ENCODE measurements at regions not wholly inside any gene's neighbourhood (a gene's known extent, or its start where the extent isn't known, plus 50 kb on each side); places are given as distances from the start of the nearest gene placed in this dataset.
A peak's percentile ranks its signal among the peaks of the same experiment; 100 is the strongest.

GRCh38 chr9:126144196-126144595 lies 182.4 kb upstream of the MVB12B start:
- no peak for DNase-seq (ENCODE audit: low read depth)
- no peak for TF ChIP-seq CTCF (conservative IDR thresholded peaks at IDR 0.05; ENCODE audit: control insufficient read depth, insufficient read depth, low read depth, low read length)
- H3K4me3 ChIP-seq (ENCODE audit: control insufficient read depth, low read depth, low read length), result no peak overlapping the region

- no peak overlapping the region for H3K4me3 ChIP-seq (ENCODE audit: control insufficient read depth, low read depth, low read length)
- no peak for TF ChIP-seq CTCF (conservative IDR thresholded peaks at IDR 0.05; ENCODE audit: control insufficient read depth, insufficient read depth, low read depth, low read length)
- DNase-seq (ENCODE audit: low read depth), result no peak
These were observed 181.8 kb upstream of the MVB12B start for GRCh38 chr9:126144603-126145456.

- no peak for DNase-seq (ENCODE audit: low read depth)
- H3K4me3 ChIP-seq (ENCODE audit: control insufficient read depth, low read depth, low read length), result no peak overlapping the region
- TF ChIP-seq CTCF (conservative IDR thresholded peaks at IDR 0.05; ENCODE audit: control insufficient read depth, insufficient read depth, low read depth, low read length), result no peak
These were observed 180.8 kb upstream of the MVB12B start for GRCh38 chr9:126145887-126146253.

- no peak overlapping the region for H3K4me3 ChIP-seq (ENCODE audit: control insufficient read depth, low read depth, low read length)
- no peak for DNase-seq (ENCODE audit: low read depth)
- TF ChIP-seq CTCF (conservative IDR thresholded peaks at IDR 0.05; ENCODE audit: control insufficient read depth, insufficient read depth, low read depth, low read length), result peak; percentile 28
These were observed 180.1 kb upstream of the MVB12B start for GRCh38 chr9:126146254-126147145.

GRCh38 chr9:126147186-126147935 lies 179.3 kb upstream of the MVB12B start:
- no peak overlapping the region for H3K4me3 ChIP-seq (ENCODE audit: control insufficient read depth, low read depth, low read length)
- no peak for TF ChIP-seq CTCF (conservative IDR thresholded peaks at IDR 0.05; ENCODE audit: control insufficient read depth, insufficient read depth, low read depth, low read length)
- no peak for DNase-seq (ENCODE audit: low read depth)

Measured in fibroblast of mammary gland (primary cell).